Head of caudate nucleus (tissue), 42 donors: ENCODE measurements at regions not wholly inside any gene's neighbourhood (a gene's known extent, or its start where the extent isn't known, plus 50 kb on each side); places are given as distances from the start of the nearest gene placed in this dataset.
A peak's percentile ranks its signal among the peaks of the same experiment; 100 is the strongest.

ENCODE experiments used
- DNase-seq, 42 donors: peaks; one replicate each; pipeline versions ENCODE4 v3.0.0 to v3.0.0-alpha.2; 2020 to 2021; ENCODE audit warnings: mixed read lengths in 7 of 42
- intact Hi-C: fragments of 100-400 bp; cut with DNase I; formaldehyde crosslinking; loops from one replicate; pipeline ENCODE4 v1.15.0; 2022

DNA sequence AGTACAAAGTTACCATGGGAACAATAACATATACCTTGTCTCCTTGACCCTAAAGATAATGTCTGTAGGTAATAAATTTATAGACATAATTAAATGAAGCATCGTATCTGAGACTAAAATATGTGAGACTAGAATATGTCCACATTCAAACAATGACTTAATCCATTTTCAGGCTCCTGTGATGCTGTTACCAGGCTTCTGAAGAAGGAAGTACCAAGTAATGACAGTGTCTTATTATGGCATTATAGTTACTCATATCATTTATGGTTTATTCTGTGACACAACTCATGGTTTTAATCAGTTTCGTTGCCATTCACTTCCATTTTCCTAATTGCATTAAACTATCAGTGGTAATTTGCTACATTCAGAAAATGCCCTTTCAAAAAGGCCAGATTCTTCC is 100.6 kb upstream of the GPM6B start:
- no peak for DNase-seq
- intact Hi-C loops = no loop called here

DNA sequence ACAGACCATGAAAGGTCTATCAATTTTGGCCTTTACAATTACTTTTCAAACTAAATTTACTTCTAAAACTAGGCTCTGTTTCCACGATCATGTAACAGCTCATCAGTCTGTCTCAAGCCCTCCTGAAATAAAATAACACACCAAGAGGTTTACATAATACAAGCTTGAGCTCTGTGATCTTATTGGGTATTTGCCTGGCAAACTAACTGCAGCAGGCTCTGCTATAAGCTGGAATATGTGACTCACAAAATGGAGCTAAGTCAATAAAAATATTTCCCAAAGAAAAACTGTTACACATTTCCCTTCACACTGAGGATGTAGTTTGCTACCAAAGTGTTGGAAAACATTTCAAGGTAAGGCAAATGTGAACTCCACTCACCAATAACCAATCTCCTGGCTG is 94.7 kb upstream of the GPM6B start:
- no peak for DNase-seq
- intact Hi-C loops = no loop called here

DNA sequence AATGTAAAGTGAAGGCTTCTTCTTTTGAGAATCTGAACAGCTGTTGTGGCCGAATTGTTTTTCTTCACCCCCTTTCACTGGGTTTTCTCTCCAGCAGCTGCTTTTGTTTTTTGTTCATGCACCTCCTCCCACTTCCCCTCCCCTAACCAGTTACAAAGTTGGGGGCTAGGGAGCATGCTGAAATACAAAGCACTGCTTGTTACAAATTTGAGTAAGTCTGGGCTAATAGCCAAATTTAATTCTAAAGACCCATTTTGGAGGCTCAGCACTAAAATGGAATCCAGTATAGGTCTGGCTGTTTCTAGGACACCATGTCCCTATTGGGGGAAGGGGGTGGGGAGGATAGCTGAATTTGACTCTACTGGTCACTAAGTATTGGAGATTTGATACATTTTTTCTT is 89.2 kb upstream of the GPM6B start:
- peak in 33 of 42 donors; percentile 11 to 85 (median 59) for DNase-seq

DNA sequence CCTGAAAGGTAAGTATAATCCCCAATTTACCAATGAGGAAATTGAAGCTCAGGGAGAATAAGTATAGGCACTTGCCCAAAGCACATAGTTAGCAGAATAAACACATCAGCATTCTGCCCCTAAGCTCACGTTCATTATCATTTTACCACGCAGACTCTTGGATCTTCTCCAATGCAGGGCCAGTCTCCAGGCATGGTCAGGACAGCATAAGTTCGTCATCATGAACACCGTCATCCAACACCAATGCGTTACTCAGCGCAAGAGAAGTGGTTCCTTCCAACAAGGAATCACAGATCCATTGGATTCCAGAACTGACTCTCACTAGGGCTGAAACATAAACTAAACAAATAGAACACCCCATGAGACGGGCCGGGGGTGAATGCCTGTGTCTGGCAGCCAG is 86.5 kb upstream of the GPM6B start:
- intact Hi-C loops = no loop called here
- DNase-seq = no peak

More for the DNA sequence above, 89.2 kb upstream of the GPM6B start:
- intact Hi-C loops = no loop called here

- DNase-seq = no peak
- intact Hi-C loops = no loop called here
These were observed 85.5 kb upstream of the GPM6B start for GRCh38 chrX:13902406-13902805.

DNA sequence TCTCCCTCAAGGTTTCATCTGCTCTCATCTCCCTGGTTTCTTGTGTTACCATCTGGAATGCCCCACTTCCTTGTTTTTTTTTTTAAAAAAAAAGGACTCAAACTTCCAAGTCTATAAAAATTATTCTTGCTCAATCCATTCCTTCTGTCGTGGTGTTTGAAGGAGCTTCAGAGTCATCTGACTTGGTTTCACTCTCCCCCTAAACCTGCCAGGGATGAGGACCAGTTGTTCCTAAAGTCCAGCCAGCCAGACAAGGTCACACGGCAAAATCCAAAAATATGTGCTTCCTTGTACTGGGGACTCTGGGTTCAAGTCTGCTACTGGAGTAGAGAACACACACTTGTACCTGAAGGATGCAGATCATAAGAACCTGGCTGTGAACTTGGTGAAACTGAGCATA is 84.5 kb upstream of the GPM6B start:
- intact Hi-C loops = no loop called here
- DNase-seq = no peak

GRCh38 chrX:13900351-13900750 is 83.5 kb upstream of the GPM6B start:
- no peak for DNase-seq
- intact Hi-C loops = no loop called here

DNA sequence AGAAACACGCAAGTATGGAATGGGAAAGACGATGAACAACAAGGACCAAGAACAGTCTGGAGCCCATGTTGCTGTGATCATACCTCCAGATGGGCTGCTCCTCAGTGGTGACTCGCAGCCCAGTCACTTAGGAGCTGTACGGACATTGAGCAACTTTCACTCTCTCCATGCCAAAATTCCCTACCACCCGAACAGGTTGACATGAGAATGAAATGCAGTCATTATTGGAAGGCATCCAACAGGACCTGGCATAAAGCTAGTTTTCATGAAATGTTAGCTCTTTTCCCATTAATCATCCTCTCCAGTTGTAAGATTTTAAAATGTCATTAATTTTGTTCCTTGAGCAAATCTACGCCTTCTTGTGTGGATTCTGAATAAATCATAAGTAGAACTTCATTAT is 82.7 kb upstream of the GPM6B start:
- intact Hi-C loops = loop anchor here (2.0 to 10.0 kb wide), 2 partner anchors 105 to 131 kb away; no protein-coding TSS in a partner anchor
- DNase-seq = peak in 3 of 42 donors; percentile 25 to 45 (median 32)

DNA sequence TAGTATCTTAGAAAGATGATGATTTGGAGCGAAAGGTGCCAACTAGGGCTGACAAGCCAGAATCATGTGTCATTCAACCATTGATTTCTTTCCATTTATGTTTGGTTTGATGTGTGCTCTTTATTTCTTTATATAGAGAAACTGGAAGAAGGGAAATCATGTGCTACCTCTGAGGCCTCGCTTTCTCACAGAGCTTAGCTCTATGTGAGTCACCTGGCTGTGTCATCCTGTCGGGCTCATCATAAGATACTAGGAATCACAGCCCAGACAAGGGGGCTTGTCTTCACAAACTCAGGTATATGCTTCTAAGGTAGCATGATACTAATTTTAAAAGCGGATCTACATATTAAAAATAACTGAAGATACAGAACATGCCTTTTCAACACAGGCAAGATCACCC is 81.7 kb upstream of the GPM6B start:
- intact Hi-C loops = loop anchor here (2.0 to 10.0 kb wide), 2 partner anchors 104 to 132 kb away; no protein-coding TSS in a partner anchor
- peak in 15 of 42 donors; percentile 10 to 57 (median 40) for DNase-seq

GRCh38 chrX:13898083-13898482 is 81.2 kb upstream of the GPM6B start:
- DNase-seq = peak in 29 of 42 donors; percentile 11 to 79 (median 52)
- intact Hi-C loops = loop anchor here (2.0 to 10.0 kb wide), 2 partner anchors 103 to 133 kb away; no protein-coding TSS in a partner anchor

DNA sequence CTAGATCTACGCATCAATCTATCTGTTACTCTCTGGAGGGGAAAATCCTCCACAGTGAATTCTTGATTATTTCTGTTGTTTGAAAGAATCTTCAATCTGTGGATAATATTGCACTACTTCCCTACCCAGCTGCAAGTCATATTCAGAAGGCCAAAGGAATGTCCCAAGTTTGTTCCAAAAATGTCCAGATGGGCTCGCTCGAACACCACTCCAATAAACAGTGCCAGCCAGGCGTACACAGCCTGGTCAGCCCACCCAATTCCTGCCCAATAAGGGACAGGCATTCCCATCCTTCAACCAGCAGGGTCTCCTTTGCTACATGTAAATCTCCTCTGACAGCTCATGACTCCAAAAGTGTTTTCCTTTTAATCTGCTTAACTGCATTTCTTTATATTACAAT is 80.7 kb upstream of the GPM6B start:
- DNase-seq = peak in 2 of 42 donors; percentile 30 to 31
- intact Hi-C loops = loop anchor here (10.0 kb wide), 1 partner anchor 103 kb away; no protein-coding TSS in a partner anchor

- intact Hi-C loops = loop anchor here (10.0 kb wide), 1 partner anchor 100 kb away; no protein-coding TSS in a partner anchor
- no peak for DNase-seq
These were observed 78.1 kb upstream of the GPM6B start for GRCh38 chrX:13894888-13895565.

DNA sequence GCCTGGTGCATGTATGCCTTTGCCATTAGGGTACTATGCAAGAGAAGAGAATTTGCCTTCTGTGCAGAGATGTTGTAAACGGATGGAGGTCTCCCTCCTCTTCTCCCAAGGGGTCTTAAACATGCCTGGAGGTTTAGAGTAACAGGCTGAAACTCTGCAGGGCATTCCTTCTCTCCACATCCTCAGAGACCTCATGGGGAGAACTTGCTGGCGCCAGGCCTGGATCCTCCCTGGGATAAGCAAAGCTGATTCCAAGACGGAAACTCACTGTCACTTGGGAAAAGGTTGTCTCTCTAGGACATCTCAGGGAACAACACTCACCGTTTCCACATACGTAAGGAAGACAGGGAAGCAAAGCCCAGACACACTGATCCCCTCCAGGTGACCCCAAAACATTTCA is 76.9 kb upstream of the GPM6B start:
- no peak for DNase-seq
- intact Hi-C loops = loop anchor here (10.0 kb wide), 1 partner anchor 99 kb away; no protein-coding TSS in a partner anchor

GRCh38 chrX:13892856-13893255 is 76.0 kb upstream of the GPM6B start:
- no peak for DNase-seq
- intact Hi-C loops = loop anchor here (10.0 kb wide), 1 partner anchor 98 kb away; no protein-coding TSS in a partner anchor

DNA sequence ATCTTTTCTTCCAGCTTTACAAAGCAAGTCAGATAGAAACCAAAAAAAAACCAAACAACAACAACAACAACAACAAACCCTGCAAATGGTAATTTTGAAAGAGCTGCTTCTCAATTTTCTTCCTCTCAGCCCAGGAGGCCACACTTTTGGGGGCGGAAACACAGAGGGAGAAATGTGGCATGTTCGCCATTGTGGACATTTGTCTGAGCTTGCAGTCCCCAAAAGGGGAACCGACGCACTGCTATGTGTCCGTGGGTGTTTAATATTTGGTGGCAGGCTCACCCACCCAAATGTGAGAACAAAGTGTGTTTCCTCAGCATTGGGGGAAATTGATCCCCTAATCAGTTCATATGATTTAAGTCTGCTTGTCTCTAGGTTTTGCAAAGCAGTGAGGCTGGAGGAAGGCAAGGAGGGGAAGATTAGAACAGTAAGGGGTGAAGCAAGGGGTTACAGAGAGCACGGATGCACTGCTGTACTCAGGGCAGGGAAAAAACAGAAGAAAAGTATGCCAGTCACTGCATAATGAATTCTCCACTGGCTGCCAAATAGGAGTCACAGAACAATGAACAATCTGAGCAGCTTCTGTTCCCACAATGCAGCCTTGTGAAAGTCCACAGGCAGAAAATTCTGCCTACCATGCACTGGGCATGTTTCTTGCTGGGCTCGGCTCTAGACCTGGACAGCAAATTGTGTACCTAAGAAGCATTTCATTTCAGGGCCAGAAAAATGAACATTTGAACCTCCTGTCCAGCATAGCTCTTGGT is 74.7 kb upstream of the GPM6B start:
- DNase-seq = peak in 35 of 42 donors; percentile 22 to 84 (median 63)
- intact Hi-C loops = loop anchor here (10.0 kb wide), 1 partner anchor 97 kb away; no protein-coding TSS in a partner anchor

GRCh38 chrX:13890806-13891205 is 73.9 kb upstream of the GPM6B start:
- DNase-seq = no peak
- intact Hi-C loops = loop anchor here (10.0 kb wide), 1 partner anchor 96 kb away; no protein-coding TSS in a partner anchor

- intact Hi-C loops = no loop called here
- DNase-seq = peak in 32 of 42 donors; percentile 14 to 80 (median 54)
These were observed 71.4 kb upstream of the GPM6B start for GRCh38 chrX:13888284-13888683.

- intact Hi-C loops = no loop called here
- no peak for DNase-seq
These were observed 68.7 kb upstream of the GPM6B start for GRCh38 chrX:13885591-13885990.

DNA sequence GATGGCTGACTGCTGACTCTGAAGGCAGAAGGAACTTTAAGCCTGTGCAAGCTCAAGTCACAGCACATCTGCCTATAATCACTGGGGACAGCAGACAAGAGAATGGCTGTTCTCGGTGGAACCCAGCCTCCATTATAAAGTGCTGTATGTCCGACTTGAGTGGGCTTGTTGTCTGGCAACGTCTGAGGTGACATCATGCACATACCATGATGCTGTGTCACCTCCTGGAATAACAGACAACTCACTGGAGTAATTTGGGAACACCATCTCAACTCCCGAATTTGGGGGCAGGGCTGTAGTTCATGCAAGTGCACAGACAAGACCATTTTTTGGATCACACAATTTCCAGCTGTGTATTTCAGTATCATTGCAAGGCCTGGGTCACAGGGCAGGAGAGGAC is 59.8 kb upstream of the GPM6B start:
- DNase-seq = peak in 9 of 42 donors; percentile 14 to 72 (median 37)
- intact Hi-C loops = no loop called here

- intact Hi-C loops = no loop called here
- DNase-seq = no peak
These were observed 58.7 kb upstream of the GPM6B start for GRCh38 chrX:13875572-13875971.
